HCT116 (cell line): ENCODE measurements at regions not wholly inside any gene's neighbourhood (a gene's known extent, or its start where the extent isn't known, plus 50 kb on each side); places are given as distances from the start of the nearest gene placed in this dataset.

Experiments
- ATAC-seq: fragments of 200-7000 bp; cut with Tn5 transposase; 2 replicates; pipeline ENCODE4 v1.9.1; 2020; ENCODE audit warnings: mild to moderate bottlenecking, moderate library complexity
- BruUV-seq: library from RNA; stranded (reverse); fragments of 400-500 nt; replicated peaks from 2 replicates; lab custom pipeline; 2021; lab: Mats Ljungman, UMichigan
- CTCF ChIA-PET: fragments of 300-600 bp; sonication (Branson Sonifier 250); formaldehyde crosslinking; loops from one replicate; lab custom pipeline; 2021; ENCODE audit warnings: antibody characterized with exemption; lab: Charles Lee
- POLR2A ChIA-PET: fragments of 300-600, 350-600 bp; sonication (Branson Sonifier 250); formaldehyde crosslinking; loops from one replicate; lab custom pipeline; 2021; ENCODE audit warnings: antibody characterized with exemption; lab: Charles Lee
- RAD21 ChIA-PET, 2 experiments: fragments of 300-600 bp; sonication (Branson Sonifier 250); formaldehyde crosslinking; loops; one replicate each; lab custom pipeline; 2023; ENCODE audit warnings: low total read pairs in 2 of 2; ENCODE audit not compliant: uncharacterized antibody in 2 of 2, unreplicated experiment in 2 of 2, low non-redundant PET in 1 of 2; lab: Charles Lee
- DNase-seq: peaks from one replicate; pipeline ENCODE4 v3.0.0-alpha.2; 2010; ENCODE audit warnings: low read depth, low spot score
- H2AFZ ChIP-seq: fragments of 200-600 bp; shearing (Covaris generic), sonication (generic); 2 replicates; pipeline ENCODE4 v1.6.1; 2017; ENCODE audit warnings: low read depth, mixed run types, mixed read lengths, antibody characterized with exemption, low read length; ENCODE audit not compliant: poor library complexity, severe bottlenecking
- H3K27ac ChIP-seq: 2 replicates; pipeline ENCODE4 v1.5.1; 2012; ENCODE audit warnings: low read depth, low read length
- H3K27me3 ChIP-seq: fragments of 200-600 bp; sonication (generic); 2 replicates; pipeline ENCODE4 v1.6.1; 2016; ENCODE audit warnings: mixed run types, low read length, mixed read lengths; ENCODE audit not compliant: insufficient read depth
- H3K36me3 ChIP-seq, 2 experiments: fragments of 200-500 bp in 1 of 2; fragments of 200-600 bp in 1 of 2; sonication (Bioruptor generic) in 1 of 2; sonication (generic) in 1 of 2; 2 replicates each; pipeline versions ENCODE4 v1.5.1 to v1.6.1; 2014 to 2016; ENCODE audit warnings: low read length in 2 of 2, inconsistent platforms in 1 of 2, mixed read lengths in 1 of 2, mixed run types in 1 of 2; ENCODE audit not compliant: insufficient read depth in 2 of 2, control insufficient read depth in 1 of 2
- H3K4me1 ChIP-seq, 2 experiments: fragments of 200-600 bp in 1 of 2; sonication (generic) in 1 of 2; 2 replicates each; pipeline versions ENCODE4 v1.5.1 to v1.6.1; 2012 to 2017; ENCODE audit warnings: low read length in 2 of 2, inconsistent platforms in 1 of 2, mild to moderate bottlenecking in 1 of 2, mixed read lengths in 1 of 2, mixed run types in 1 of 2, moderate library complexity in 1 of 2; ENCODE audit not compliant: insufficient read depth in 2 of 2, control insufficient read depth in 1 of 2
- H3K4me2 ChIP-seq: fragments of 200-600 bp; sonication (generic); 2 replicates; pipeline ENCODE4 v1.6.1; 2017; ENCODE audit warnings: mixed run types, low read length, mixed read lengths
- H3K4me3 ChIP-seq, 2 experiments: fragments of 200-600 bp in 1 of 2; sonication (generic) in 1 of 2; replicated peaks in 1 of 2; 2 replicates each; pipeline ENCODE4 v1.5.1; 2011 to 2016; ENCODE audit warnings: low read length in 2 of 2, control low read depth in 1 of 2, low read depth in 1 of 2, mild to moderate bottlenecking in 1 of 2, mixed read lengths in 1 of 2, mixed run types in 1 of 2
- H3K79me2 ChIP-seq: fragments of 200-600 bp; sonication (generic); 2 replicates; pipeline ENCODE4 v1.6.1; 2017; ENCODE audit warnings: mild to moderate bottlenecking, mixed run types, low read length, moderate library complexity, mixed read lengths; ENCODE audit not compliant: insufficient read depth
- H3K9ac ChIP-seq: fragments of 200-600 bp; sonication (generic); 2 replicates; pipeline ENCODE4 v1.6.1; 2016; ENCODE audit warnings: low read length, mixed read lengths
- H3K9me2 ChIP-seq: fragments of 200-600 bp; sonication (generic), shearing (Covaris generic); 2 replicates; pipeline ENCODE4 v1.6.1; 2017; ENCODE audit warnings: mixed run types, mild to moderate bottlenecking, moderate library complexity; ENCODE audit not compliant: insufficient read depth
- H3K9me3 ChIP-seq, 2 experiments: fragments of 200-500 bp in 1 of 2; fragments of 200-600 bp in 1 of 2; sonication (Bioruptor generic) in 1 of 2; sonication (generic) in 1 of 2; 2 replicates each; pipeline ENCODE4 v1.6.1; 2014 to 2017; ENCODE audit warnings: low read length in 2 of 2, mixed read lengths in 2 of 2, inconsistent platforms in 1 of 2, low read depth in 1 of 2, mild to moderate bottlenecking in 1 of 2, mixed run types in 1 of 2, moderate library complexity in 1 of 2; ENCODE audit not compliant: control insufficient read depth in 1 of 2, insufficient read depth in 1 of 2
- H4K20me1 ChIP-seq: fragments of 200-600 bp; sonication (generic), shearing (Covaris generic); 2 replicates; pipeline ENCODE4 v1.6.1; 2017; ENCODE audit warnings: mixed run types, mild to moderate bottlenecking, moderate library complexity; ENCODE audit not compliant: insufficient read depth
- EGR1 ChIP-seq: IDR thresholded peaks from 2 replicates; pipeline ENCODE4 v1.6.1; 2012; ENCODE audit warnings: low read depth
- EZH2phosphoT487 ChIP-seq: fragments of 200-600 bp; IDR thresholded peaks from 2 replicates; pipeline ENCODE4 v1.6.1; 2018; ENCODE audit warnings: antibody characterized with exemption, borderline replicate concordance
- JUND ChIP-seq: IDR thresholded peaks from 2 replicates; pipeline ENCODE4 v1.6.1; 2012
- POLR2A ChIP-seq: IDR thresholded peaks from 2 replicates; pipeline ENCODE4 v1.7.0; 2011; ENCODE audit warnings: borderline replicate concordance; ENCODE audit not compliant: insufficient read depth, insufficient read length; ENCODE audit errors: extremely low read depth
- RAD21 ChIP-seq: IDR thresholded peaks from 2 replicates; pipeline ENCODE4 v1.6.1; 2012; ENCODE audit warnings: low read depth, mild to moderate bottlenecking
- SIN3A ChIP-seq: IDR thresholded peaks from 2 replicates; pipeline ENCODE4 v1.6.1; 2012; ENCODE audit warnings: low read depth
- ZNF274 ChIP-seq: fragments of 200-500 bp; sonication (Bioruptor generic); IDR thresholded peaks from 2 replicates; pipeline ENCODE4 v1.6.1; 2014; ENCODE audit warnings: mild to moderate bottlenecking, low read depth, low read length, inconsistent platforms
- intact Hi-C: fragments of 100-400 bp; cut with micrococcal nuclease; formaldehyde crosslinking; loops from 2 replicates; pipeline ENCODE4 v1.10.0; 2022
- TF ChIP-seq, protein P1 (sequence below): IDR thresholded peaks from 2 replicates; pipeline ENCODE4 v1.6.1; 2011; ENCODE audit warnings: mild to moderate bottlenecking, low read length, moderate library complexity; ENCODE audit not compliant: insufficient replicate concordance; ENCODE audit errors: extremely low read depth

DNA sequence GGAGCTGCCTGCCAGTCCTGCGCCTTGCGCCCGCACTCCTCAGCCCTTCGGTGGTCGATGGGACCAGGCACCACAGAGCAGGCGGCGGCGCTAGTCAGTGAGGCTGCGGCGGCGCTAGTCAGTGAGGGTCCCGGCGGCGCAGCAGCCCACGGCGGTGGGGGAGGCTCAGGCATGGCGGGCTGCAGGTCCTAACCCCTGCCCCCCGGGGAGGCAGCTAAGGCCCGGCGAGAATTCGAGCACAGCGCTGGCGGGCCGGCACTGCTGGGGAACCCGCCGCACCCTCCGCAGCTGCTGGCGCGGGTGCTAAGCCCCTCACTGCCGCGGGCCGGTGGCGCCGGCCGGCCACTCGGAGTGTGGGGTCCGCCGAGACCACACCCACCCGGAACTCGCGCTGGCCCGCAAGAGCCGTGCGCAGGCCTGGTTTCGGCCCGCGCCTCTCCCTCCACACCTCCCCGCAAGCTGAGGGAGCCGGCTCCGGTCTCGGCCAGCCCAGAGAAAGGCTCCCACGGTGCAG lies 867.4 kb downstream of the DSC3 start:
- H3K9ac ChIP-seq = no peak overlapping the region
- POLR2A ChIA-PET = no interaction called here
- H3K36me3 ChIP-seq = no peaks in the 10 kb centered on the region
- no peak overlapping the region for H2AFZ ChIP-seq
- no peaks in the 10 kb centered on the region for H3K79me2 ChIP-seq
- no peaks in the 10 kb centered on the region for H3K9me3 ChIP-seq
- RAD21 ChIA-PET = no interaction called here
- ATAC-seq = no peak
- no peaks in the 10 kb centered on the region for H3K27me3 ChIP-seq
- CTCF ChIA-PET = no interaction called here
- intact Hi-C loops = no loop called here
- H3K4me1 ChIP-seq = no peaks in the 10 kb centered on the region
- no peak overlapping the region for H3K27ac ChIP-seq
- H4K20me1 ChIP-seq = no peaks in the 10 kb centered on the region
- TF ChIP-seq, protein P1, sequence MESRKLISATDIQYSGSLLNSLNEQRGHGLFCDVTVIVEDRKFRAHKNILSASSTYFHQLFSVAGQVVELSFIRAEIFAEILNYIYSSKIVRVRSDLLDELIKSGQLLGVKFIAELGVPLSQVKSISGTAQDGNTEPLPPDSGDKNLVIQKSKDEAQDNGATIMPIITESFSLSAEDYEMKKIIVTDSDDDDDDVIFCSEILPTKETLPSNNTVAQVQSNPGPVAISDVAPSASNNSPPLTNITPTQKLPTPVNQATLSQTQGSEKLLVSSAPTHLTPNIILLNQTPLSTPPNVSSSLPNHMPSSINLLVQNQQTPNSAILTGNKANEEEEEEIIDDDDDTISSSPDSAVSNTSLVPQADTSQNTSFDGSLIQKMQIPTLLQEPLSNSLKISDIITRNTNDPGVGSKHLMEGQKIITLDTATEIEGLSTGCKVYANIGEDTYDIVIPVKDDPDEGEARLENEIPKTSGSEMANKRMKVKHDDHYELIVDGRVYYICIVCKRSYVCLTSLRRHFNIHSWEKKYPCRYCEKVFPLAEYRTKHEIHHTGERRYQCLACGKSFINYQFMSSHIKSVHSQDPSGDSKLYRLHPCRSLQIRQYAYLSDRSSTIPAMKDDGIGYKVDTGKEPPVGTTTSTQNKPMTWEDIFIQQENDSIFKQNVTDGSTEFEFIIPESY = no peak
- TF ChIP-seq EZH2phosphoT487 (no peak), POLR2A (no peak), SIN3A (no peak), ZNF274 (no peak), EGR1 (no peak), JUND (no peak), RAD21 (no peak)
- H3K4me2 ChIP-seq = no peak overlapping the region
- H3K9me2 ChIP-seq = no peaks in the 10 kb centered on the region
- no peak overlapping the region for H3K4me3 ChIP-seq
- no TSS peak for BruUV-seq
- DNase-seq = no peak

DNA sequence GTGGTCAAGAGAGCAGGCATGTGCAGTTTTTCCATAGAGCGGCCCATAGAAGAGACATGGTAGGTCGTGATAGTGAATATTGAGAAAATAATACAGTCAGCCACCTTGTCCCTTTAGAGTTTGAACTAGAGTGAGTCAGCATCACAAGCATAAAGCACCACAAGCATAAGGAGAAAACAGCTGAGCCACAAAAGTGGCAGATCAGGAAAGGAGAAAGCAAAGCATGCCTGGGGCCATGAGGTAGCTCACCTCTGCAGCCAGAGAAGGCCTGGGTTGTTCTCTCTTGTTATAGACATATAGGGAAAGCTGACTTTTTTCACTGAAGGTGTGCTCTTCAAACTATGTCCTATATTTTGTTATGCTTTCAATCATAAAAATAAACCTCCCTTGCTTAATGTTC lies 879.0 kb downstream of the DSC3 start:
- no peak overlapping the region for H3K4me3 ChIP-seq
- no peak overlapping the region for H3K9ac ChIP-seq
- H4K20me1 ChIP-seq = no peaks in the 10 kb centered on the region
- H2AFZ ChIP-seq = no peak overlapping the region
- DNase-seq = no peak
- no peak overlapping the region for H3K27ac ChIP-seq
- ChIA-PET POLR2A (no interaction called here), CTCF (no interaction called here), RAD21 (no interaction called here)
- H3K79me2 ChIP-seq = no peaks in the 10 kb centered on the region
- H3K9me2 ChIP-seq = no peaks in the 10 kb centered on the region
- no peak overlapping the region for H3K4me2 ChIP-seq
- H3K4me1 ChIP-seq = no peaks in the 10 kb centered on the region
- no peaks in the 10 kb centered on the region for H3K27me3 ChIP-seq
- intact Hi-C loops = no loop called here
- no TSS peak for BruUV-seq
- no peak for TF ChIP-seq EGR1
- H3K36me3 ChIP-seq = no peaks in the 10 kb centered on the region
- no peak for ATAC-seq
- no peaks in the 10 kb centered on the region for H3K9me3 ChIP-seq
